Loucy (cell line): ENCODE measurements at regions not wholly inside any gene's neighbourhood (a gene's known extent, or its start where the extent isn't known, plus 50 kb on each side); places are given as distances from the start of the nearest gene placed in this dataset.

Experiments
- H2AFZ ChIP-seq: fragments of 200-600 bp; sonication (generic); 2 replicates; pipeline ENCODE4 v1.6.0; 2016; ENCODE audit warnings: antibody characterized with exemption, mild to moderate bottlenecking, low read length, moderate library complexity
- H3F3A ChIP-seq: fragments of 200-600 bp; 2 replicates; pipeline ENCODE4 v1.6.0; 2016; ENCODE audit warnings: antibody characterized with exemption, low read depth, mild to moderate bottlenecking
- H3K27me3 ChIP-seq: fragments of 200-600 bp; sonication (generic); 2 replicates; pipeline ENCODE4 v1.6.1; 2014; ENCODE audit warnings: low read length, mild to moderate bottlenecking; ENCODE audit not compliant: insufficient read depth, poor library complexity, severe bottlenecking
- H3K36me3 ChIP-seq: fragments of 200-600 bp; sonication (generic); 2 replicates; pipeline ENCODE4 v1.6.1; 2016; ENCODE audit warnings: low read length; ENCODE audit not compliant: insufficient read depth
- H3K4me1 ChIP-seq: fragments of 200-600 bp; sonication (generic); 2 replicates; pipeline ENCODE4 v1.5.1; 2014; ENCODE audit warnings: low read length, mild to moderate bottlenecking; ENCODE audit not compliant: insufficient read depth, poor library complexity, severe bottlenecking
- H3K4me2 ChIP-seq: fragments of 200-600 bp; sonication (generic); 2 replicates; pipeline ENCODE4 v1.6.0; 2014; ENCODE audit warnings: antibody characterized with exemption, low read length, low read depth, mild to moderate bottlenecking; ENCODE audit not compliant: poor library complexity, severe bottlenecking
- H3K4me3 ChIP-seq: fragments of 200-600 bp; sonication (generic); 2 replicates; pipeline ENCODE4 v1.5.1; 2014; ENCODE audit warnings: low read length, mild to moderate bottlenecking, mixed read lengths; ENCODE audit not compliant: poor library complexity, severe bottlenecking
- H3K79me2 ChIP-seq: fragments of 200-600 bp; sonication (generic); 2 replicates; pipeline ENCODE4 v1.6.1; 2014; ENCODE audit warnings: low read length; ENCODE audit not compliant: insufficient read depth
- H3K9ac ChIP-seq: fragments of 200-600 bp; sonication (generic); 2 replicates; pipeline ENCODE4 v1.6.0; 2014; ENCODE audit warnings: mild to moderate bottlenecking, low read depth, low read length, moderate library complexity; ENCODE audit not compliant: poor library complexity, severe bottlenecking
- H3K9me2 ChIP-seq: fragments of 200-600 bp; sonication (generic); replicated peaks from 2 replicates; pipeline ENCODE4 v1.6.1; 2016; ENCODE audit warnings: low read depth, low read length, mixed read lengths
- H3K9me3 ChIP-seq: fragments of 200-600 bp; sonication (generic); 2 replicates; pipeline ENCODE4 v1.6.1; 2014; ENCODE audit warnings: mild to moderate bottlenecking, antibody characterized with exemption, low read length, low read depth; ENCODE audit not compliant: insufficient read depth
- H4K20me1 ChIP-seq: fragments of 200-600 bp; sonication (generic); 2 replicates; pipeline ENCODE4 v1.6.0; 2014; ENCODE audit warnings: antibody characterized with exemption, low read length, mild to moderate bottlenecking; ENCODE audit not compliant: insufficient read depth, poor library complexity, severe bottlenecking
- CTCF ChIP-seq: fragments of 200-600 bp; sonication (generic); conservative IDR thresholded peaks from 2 replicates; pipeline ENCODE4 v1.5.1; 2014; ENCODE audit warnings: mild to moderate bottlenecking, antibody characterized with exemption, low read length
- EZH2phosphoT487 ChIP-seq: fragments of 200-600 bp; IDR thresholded peaks from 2 replicates; pipeline ENCODE4 v1.6.1; 2018; ENCODE audit warnings: antibody characterized with exemption, mild to moderate bottlenecking, moderate library complexity, borderline replicate concordance

GRCh38 chr20:6311097-6311496 is 188.3 kb upstream of the FERMT1 start:
- Histone ChIP-seq H4K20me1 (no peaks in the 10 kb centered on the region), H3K27me3 (no peaks in the 10 kb centered on the region), H3F3A (no peaks in the 10 kb centered on the region), H3K36me3 (no peaks in the 10 kb centered on the region), H3K9ac (no peak overlapping the region), H3K79me2 (no peaks in the 10 kb centered on the region), H3K4me1 (no peaks in the 10 kb centered on the region), H3K9me3 (no peaks in the 10 kb centered on the region), H3K4me3 (no peak overlapping the region), H3K9me2 (no peaks in the 10 kb centered on the region), H2AFZ (no peak overlapping the region), H3K4me2 (no peak overlapping the region)
- TF ChIP-seq CTCF (no peak), EZH2phosphoT487 (no peak)

- H3K36me3 ChIP-seq, result no peaks in the 10 kb centered on the region
- no peak for TF ChIP-seq CTCF
- no peak for TF ChIP-seq EZH2phosphoT487
- no peaks in the 10 kb centered on the region for H3F3A ChIP-seq
- no peak overlapping the region for H2AFZ ChIP-seq
- H3K79me2 ChIP-seq, result no peaks in the 10 kb centered on the region
- H3K9me2 ChIP-seq, result no peaks in the 10 kb centered on the region
- H3K4me3 ChIP-seq, result no peak overlapping the region
- no peaks in the 10 kb centered on the region for H4K20me1 ChIP-seq
- H3K9me3 ChIP-seq, result no peaks in the 10 kb centered on the region; the same call in 1 of the 2 replicates
- H3K27me3 ChIP-seq, result no peaks in the 10 kb centered on the region
- H3K4me1 ChIP-seq, result no peaks in the 10 kb centered on the region
- no peak overlapping the region for H3K9ac ChIP-seq
- H3K4me2 ChIP-seq, result no peak overlapping the region
Measured at GRCh38 chr20:6305536-6305935, 182.7 kb upstream of the FERMT1 start.

GRCh38 chr20:6302041-6302440 is 179.2 kb upstream of the FERMT1 start:
- Histone ChIP-seq H3K9me2 (no peaks in the 10 kb centered on the region), H3F3A (no peaks in the 10 kb centered on the region), H3K4me2 (no peak overlapping the region), H2AFZ (no peak overlapping the region), H3K36me3 (no peaks in the 10 kb centered on the region), H3K4me1 (no peaks in the 10 kb centered on the region), H4K20me1 (no peaks in the 10 kb centered on the region), H3K4me3 (no peak overlapping the region), H3K9me3 (peaks cover 2% of the 10 kb centered on the region; the same call in 1 of the 2 replicates), H3K27me3 (no peaks in the 10 kb centered on the region), H3K9ac (no peak overlapping the region), H3K79me2 (no peaks in the 10 kb centered on the region)
- no peak for TF ChIP-seq CTCF
- TF ChIP-seq EZH2phosphoT487, result no peak
